ENCODE measurements at regions not wholly inside any gene's neighbourhood (a gene's known extent, or its start where the extent isn't known, plus 50 kb on each side); places are given as distances from the start of the nearest gene placed in this dataset.

DNA sequence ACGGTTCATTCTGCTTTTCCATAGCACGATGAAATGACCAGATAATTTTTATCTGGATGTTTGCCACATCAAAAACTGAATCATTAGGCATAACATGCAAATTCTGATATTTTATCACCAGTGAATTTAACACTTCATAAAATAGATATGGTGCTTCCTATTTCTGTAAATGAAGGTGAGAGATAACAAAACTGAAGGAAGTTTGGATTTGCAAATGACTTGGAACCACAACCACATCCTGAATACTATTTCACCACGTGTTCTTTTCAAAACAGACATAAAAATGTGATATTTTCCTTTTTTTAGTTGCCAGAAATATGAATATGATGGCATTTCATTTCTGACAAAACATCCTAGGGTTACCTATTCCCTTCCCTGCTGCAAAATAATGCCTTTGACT lies 146.1 kb downstream of the EDN1 start:
- H3K9me3 ChIP-seq = no peaks in the 10 kb centered on the region
- no peaks in the 10 kb centered on the region for H3K36me3 ChIP-seq
- DNase-seq (ENCODE audit: low spot score in 2 of 2) = no peak
- no peaks in the 10 kb centered on the region for H3K4me1 ChIP-seq
- no peaks in the 10 kb centered on the region for H3K27me3 ChIP-seq
- 33% methylated on average over 3 of the region's 3 CpGs for WGBS
- H3K27ac ChIP-seq = no peak overlapping the region
- TF ChIP-seq POLR2AphosphoS5 (IDR thresholded peaks at IDR 0.05) (no peak), EP300 (IDR thresholded peaks at IDR 0.05) (no peak), CTCF (IDR thresholded peaks at IDR 0.05) (no peak), POLR2A (IDR thresholded peaks at IDR 0.05) (no peak)
- H3K4me3 ChIP-seq = no peak overlapping the region

- DNase-seq (ENCODE audit: low spot score in 2 of 2) = no peak
- TF ChIP-seq CTCF (IDR thresholded peaks at IDR 0.05) (no peak), EP300 (IDR thresholded peaks at IDR 0.05) (no peak), POLR2AphosphoS5 (IDR thresholded peaks at IDR 0.05) (no peak), POLR2A (IDR thresholded peaks at IDR 0.05) (no peak)
These were observed 146.5 kb downstream of the EDN1 start for GRCh38 chr6:12436683-12437082.

DNA sequence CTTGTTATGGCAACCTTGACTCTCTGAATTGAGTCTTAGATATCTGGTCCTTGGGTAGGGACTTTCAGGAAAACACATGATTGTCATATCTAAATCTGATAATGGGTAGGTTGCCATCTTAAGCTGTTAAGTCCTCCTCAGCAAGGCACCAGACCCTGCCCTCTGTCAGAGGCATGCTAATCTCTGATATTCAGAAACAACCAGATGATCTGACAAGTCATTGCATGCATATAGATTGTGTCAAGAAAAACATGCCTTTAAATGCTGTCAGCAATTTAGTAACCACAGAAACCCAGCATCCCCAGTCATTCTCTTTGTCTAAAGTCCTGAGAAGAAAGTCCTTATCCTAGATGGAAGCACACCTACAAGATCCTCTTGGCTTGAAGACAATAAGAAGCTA lies 149.1 kb downstream of the EDN1 start:
- DNase-seq (ENCODE audit: low spot score in 2 of 2) = no peak
- no peaks in the 10 kb centered on the region for H3K27me3 ChIP-seq
- no peak for TF ChIP-seq POLR2AphosphoS5 (IDR thresholded peaks at IDR 0.05)
- no peak for TF ChIP-seq EP300 (IDR thresholded peaks at IDR 0.05)
- TF ChIP-seq CTCF (IDR thresholded peaks at IDR 0.05) = no peak
- no peak for TF ChIP-seq POLR2A (IDR thresholded peaks at IDR 0.05)
- H3K9me3 ChIP-seq = no peaks in the 10 kb centered on the region
- no peak overlapping the region for H3K27ac ChIP-seq
- H3K4me1 ChIP-seq = no peaks in the 10 kb centered on the region
- H3K4me3 ChIP-seq = no peak overlapping the region
- no peaks in the 10 kb centered on the region for H3K36me3 ChIP-seq

More at GRCh38 chr6:12436683-12437082, 146.5 kb downstream of the EDN1 start:
- H3K4me3 ChIP-seq = no peak overlapping the region
- no peaks in the 10 kb centered on the region for H3K4me1 ChIP-seq
- no peaks in the 10 kb centered on the region for H3K36me3 ChIP-seq
- H3K27ac ChIP-seq = no peak overlapping the region
- 95% methylated on average over 1 of the region's 1 CpG for WGBS
- H3K27me3 ChIP-seq = no peaks in the 10 kb centered on the region
- no peaks in the 10 kb centered on the region for H3K9me3 ChIP-seq

DNA sequence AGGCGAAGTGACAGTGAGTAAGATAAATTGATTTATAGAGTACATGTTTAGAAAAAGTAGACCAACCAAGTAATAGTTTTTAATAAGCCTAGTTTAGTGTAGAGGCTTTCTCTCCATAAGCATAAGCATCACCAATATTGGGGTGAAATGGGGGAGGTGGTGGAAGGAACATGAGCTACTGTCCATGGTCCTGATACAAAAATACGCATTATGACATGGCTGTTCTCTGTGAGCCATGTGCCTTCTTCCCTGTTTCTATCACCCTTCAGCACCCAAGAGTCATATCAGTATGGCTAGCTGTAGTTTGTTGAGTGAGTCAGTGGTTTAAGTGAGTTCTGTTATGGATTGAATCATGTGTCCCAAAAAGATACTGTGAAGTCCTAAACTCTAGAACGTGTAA lies 150.8 kb downstream of the EDN1 start:
- Histone ChIP-seq H3K27ac (no peak overlapping the region), H3K27me3 (no peaks in the 10 kb centered on the region), H3K36me3 (no peaks in the 10 kb centered on the region), H3K4me3 (no peak overlapping the region), H3K4me1 (no peaks in the 10 kb centered on the region), H3K9me3 (no peaks in the 10 kb centered on the region)
- DNase-seq (ENCODE audit: low spot score in 2 of 2) = no peak
- 79% methylated on average over 3 of the region's 3 CpGs for whole genome bisulfite sequencing
- TF ChIP-seq CTCF (IDR thresholded peaks at IDR 0.05) (no peak), EP300 (IDR thresholded peaks at IDR 0.05) (no peak), POLR2AphosphoS5 (IDR thresholded peaks at IDR 0.05) (no peak), POLR2A (IDR thresholded peaks at IDR 0.05) (no peak)

DNA sequence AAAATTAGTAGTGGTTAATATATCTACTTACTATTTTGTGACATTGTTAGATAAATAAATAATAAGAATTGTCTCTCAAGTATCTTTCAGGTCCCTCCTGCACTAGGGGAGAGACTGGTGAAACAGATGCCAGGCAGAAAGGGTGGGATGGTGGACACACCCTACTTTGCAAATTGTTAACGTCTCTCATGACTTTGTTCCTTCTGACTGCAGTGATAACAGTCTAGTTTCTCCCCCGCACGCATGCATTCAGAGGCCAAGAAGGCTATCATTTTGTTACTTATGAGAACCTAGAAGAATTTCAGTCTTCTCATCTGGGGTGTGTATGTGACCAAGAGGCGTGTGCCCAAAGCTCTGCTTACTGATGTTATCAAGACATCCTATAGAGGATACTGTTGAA lies 152.3 kb downstream of the EDN1 start:
- Histone ChIP-seq H3K36me3 (no peaks in the 10 kb centered on the region), H3K27me3 (peaks cover 3% of the 10 kb centered on the region), H3K27ac (no peak overlapping the region), H3K4me1 (no peaks in the 10 kb centered on the region), H3K4me3 (no peak overlapping the region), H3K9me3 (no peaks in the 10 kb centered on the region)
- DNase-seq (ENCODE audit: low spot score in 2 of 2) = no peak
- 52% methylated on average over 4 of the region's 4 CpGs for WGBS
- TF ChIP-seq POLR2AphosphoS5 (IDR thresholded peaks at IDR 0.05) (no peak), CTCF (IDR thresholded peaks at IDR 0.05) (no peak), POLR2A (IDR thresholded peaks at IDR 0.05) (no peak), EP300 (IDR thresholded peaks at IDR 0.05) (no peak)

Measured in suprapubic skin (tissue), 4 donors.